ENCODE measurements at regions not wholly inside any gene's neighbourhood (a gene's known extent, or its start where the extent isn't known, plus 50 kb on each side); places are given as distances from the start of the nearest gene placed in this dataset.

GRCh38 chr18:52069201-52069600 is 270.8 kb upstream of the DCC start:
- no peak overlapping the region for H3K4me3 Mint-ChIP-seq
- H3F3A ChIP-seq (ENCODE audit: low read depth) = no peaks in the 10 kb centered on the region
- H3K9ac ChIP-seq = no peak overlapping the region
- H3K27me3 Mint-ChIP-seq (ENCODE audit: insufficient read depth, low read depth) = no peaks in the 10 kb centered on the region
- H3K27me3 ChIP-seq = no peaks in the 10 kb centered on the region
- H3K79me2 ChIP-seq (ENCODE audit: low read depth) = no peaks in the 10 kb centered on the region
- no peak for TF ChIP-seq EZH2phosphoT487 (IDR thresholded peaks at IDR 0.05)
- TF ChIP-seq CTCF (IDR thresholded peaks at IDR 0.05) = no peak
- TF ChIP-seq EZH2 (IDR thresholded peaks at IDR 0.05) = no peak
- no peak overlapping the region for H3K27ac ChIP-seq
- H3K27ac Mint-ChIP-seq = no peak overlapping the region
- H3K4me1 Mint-ChIP-seq = peaks cover 22% of the 10 kb centered on the region
- no peaks in the 10 kb centered on the region for H4K20me1 ChIP-seq (ENCODE audit: low read depth)
- peak overlapping the region; percentile 12 for H3K4me2 ChIP-seq
- no peaks in the 10 kb centered on the region for H3K36me3 Mint-ChIP-seq
- no peaks in the 10 kb centered on the region for H3K36me3 ChIP-seq
- H3K9me3 ChIP-seq (ENCODE audit: low read depth) = peaks cover 8% of the 10 kb centered on the region
- H3K4me1 ChIP-seq = peaks cover 11% of the 10 kb centered on the region
- no peak for DNase-seq (ENCODE audit: low spot score)
- no peak overlapping the region for H2AFZ ChIP-seq (replicated peaks)
- no peak overlapping the region for H3K4me3 ChIP-seq
- peaks cover 34% of the 10 kb centered on the region for H3K9me3 Mint-ChIP-seq

DNA sequence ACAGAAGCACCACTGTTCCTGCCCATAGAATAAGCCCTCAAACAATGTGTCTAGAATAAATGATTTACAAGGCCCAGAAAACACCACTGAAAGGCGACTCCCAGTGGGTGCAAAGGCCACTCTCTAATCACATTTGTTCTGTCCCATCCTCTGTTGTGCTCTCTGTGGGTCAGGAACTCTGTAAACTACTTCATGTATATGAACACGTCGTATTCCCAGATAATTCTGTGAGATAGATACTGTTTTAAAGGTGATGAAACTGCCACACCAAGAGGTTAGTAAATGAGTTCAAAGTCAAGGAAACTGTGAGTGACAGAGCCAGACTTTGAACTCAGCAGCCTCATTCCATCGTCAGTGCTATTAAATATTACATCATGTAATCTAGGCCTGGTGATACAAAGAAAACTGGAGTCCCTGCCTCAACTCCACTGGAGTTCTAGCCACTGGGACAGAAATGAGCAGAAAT is 269.7 kb upstream of the DCC start:
- no peaks in the 10 kb centered on the region for H3K27me3 ChIP-seq
- H3K36me3 ChIP-seq = no peaks in the 10 kb centered on the region
- H3K4me1 ChIP-seq = peaks cover 11% of the 10 kb centered on the region
- TF ChIP-seq EZH2phosphoT487 (IDR thresholded peaks at IDR 0.05) (no peak), CTCF (IDR thresholded peaks at IDR 0.05) (no peak)
- peaks cover 22% of the 10 kb centered on the region for H3K4me1 Mint-ChIP-seq
- no peak overlapping the region for H2AFZ ChIP-seq (replicated peaks)
- H3K27ac ChIP-seq = no peak overlapping the region
- peaks cover 31% of the 10 kb centered on the region for H3K9me3 Mint-ChIP-seq
- no peaks in the 10 kb centered on the region for H4K20me1 ChIP-seq (ENCODE audit: low read depth)
- H3K27me3 Mint-ChIP-seq (ENCODE audit: insufficient read depth, low read depth) = no peaks in the 10 kb centered on the region
- no peak overlapping the region for H3K4me3 ChIP-seq
- H3K27ac Mint-ChIP-seq = no peak overlapping the region
- H3K9me3 ChIP-seq (ENCODE audit: low read depth) = peaks cover 8% of the 10 kb centered on the region
- no peak overlapping the region for H3K4me2 ChIP-seq
- no peaks in the 10 kb centered on the region for H3K79me2 ChIP-seq (ENCODE audit: low read depth)
- H3K9ac ChIP-seq = no peak overlapping the region
- no peak for DNase-seq (ENCODE audit: low spot score)
- H3F3A ChIP-seq (ENCODE audit: low read depth) = no peaks in the 10 kb centered on the region
- no peak overlapping the region for H3K4me3 Mint-ChIP-seq
- H3K36me3 Mint-ChIP-seq = no peaks in the 10 kb centered on the region

DNA sequence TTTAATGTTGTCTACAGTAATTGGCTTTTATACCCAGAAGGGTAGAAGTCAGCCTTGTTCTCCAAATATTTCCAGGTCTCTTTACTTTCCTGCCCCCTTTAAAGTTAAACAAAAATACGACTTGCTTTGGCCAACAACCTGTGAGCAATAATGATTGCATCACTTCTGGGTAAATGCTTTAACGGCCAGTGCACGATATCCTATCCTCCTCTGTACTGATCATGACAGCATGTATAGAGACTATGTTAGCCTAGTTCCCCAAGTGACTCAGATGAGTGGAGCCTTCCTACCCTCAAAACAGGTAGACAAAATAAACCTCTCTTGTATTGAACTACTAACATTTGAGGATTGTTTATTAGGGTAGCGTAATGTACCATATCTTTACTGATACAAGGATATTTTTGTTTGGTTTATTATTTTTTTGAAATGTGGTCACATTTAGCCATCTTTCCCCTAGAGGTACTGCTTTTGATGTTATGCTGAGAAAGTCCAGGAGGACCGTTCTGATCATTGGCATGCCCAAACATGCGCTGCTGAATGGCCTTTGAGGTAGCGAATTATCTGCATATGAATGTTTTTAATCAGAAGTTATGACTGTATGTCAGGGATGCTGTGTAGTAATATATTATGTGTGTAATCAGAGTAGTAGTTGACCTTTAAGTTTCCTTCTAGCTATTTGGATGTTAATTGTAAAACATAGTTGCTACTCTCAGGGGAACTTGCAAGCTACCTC is 262.6 kb upstream of the DCC start:
- Histone ChIP-seq H3K36me3 (no peaks in the 10 kb centered on the region), H3K27ac (no peak overlapping the region), H3K4me2 (no peak overlapping the region), H3K9ac (no peak overlapping the region), H3K4me3 (no peak overlapping the region), H4K20me1 (ENCODE audit: low read depth) (no peaks in the 10 kb centered on the region), H3K27me3 (no peaks in the 10 kb centered on the region), H3K4me1 (no peaks in the 10 kb centered on the region), H3K79me2 (ENCODE audit: low read depth) (no peaks in the 10 kb centered on the region), H3F3A (ENCODE audit: low read depth) (no peaks in the 10 kb centered on the region), H3K9me3 (ENCODE audit: low read depth) (no peaks in the 10 kb centered on the region), H2AFZ (replicated peaks) (no peak overlapping the region)
- H3K36me3 Mint-ChIP-seq = no peaks in the 10 kb centered on the region
- no peak overlapping the region for H3K27ac Mint-ChIP-seq
- peaks cover 1% of the 10 kb centered on the region for H3K9me3 Mint-ChIP-seq
- no peak overlapping the region for H3K4me3 Mint-ChIP-seq
- TF ChIP-seq EZH2 (IDR thresholded peaks at IDR 0.05) = no peak
- TF ChIP-seq CTCF (IDR thresholded peaks at IDR 0.05) = no peak
- TF ChIP-seq EZH2phosphoT487 (IDR thresholded peaks at IDR 0.05) = no peak
- DNase-seq (ENCODE audit: low spot score) = no peak
- H3K4me1 Mint-ChIP-seq = no peaks in the 10 kb centered on the region
- peaks cover 2% of the 10 kb centered on the region for H3K27me3 Mint-ChIP-seq (ENCODE audit: insufficient read depth, low read depth)

Data from neural progenitor cell (in vitro differentiated cells).